ENCODE measurements at regions not wholly inside any gene's neighbourhood (a gene's known extent, or its start where the extent isn't known, plus 50 kb on each side); places are given as distances from the start of the nearest gene placed in this dataset.

DNA sequence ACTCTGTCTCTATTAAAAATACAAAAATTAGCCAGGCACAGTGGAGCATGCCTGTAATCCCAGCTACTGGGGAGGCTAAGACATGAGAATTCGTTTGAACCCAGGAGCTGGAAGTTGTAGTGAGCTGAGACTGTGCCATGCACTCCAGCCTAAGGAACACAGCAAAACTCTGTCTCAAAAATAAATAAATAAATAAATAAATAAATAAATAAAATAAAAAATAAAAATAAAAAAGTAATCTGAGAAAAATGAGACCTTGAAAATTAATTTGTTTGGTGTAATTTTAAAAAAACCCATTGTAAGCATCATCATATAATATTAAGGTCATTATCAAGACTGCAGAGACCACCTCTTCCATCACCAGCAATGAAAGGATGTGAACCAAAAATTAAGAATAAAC is 997.1 kb downstream of the CDH18 start:
- TF ChIP-seq USF2 (IDR thresholded peaks at IDR 0.05; ENCODE audit: low read depth, low read length) (no peak), MAFK (IDR thresholded peaks at IDR 0.05; ENCODE audit: low read depth, low read length) (no peak), CEBPB (IDR thresholded peaks at IDR 0.05; ENCODE audit: low read depth, low read length) (no peak), POLR2A (IDR thresholded peaks at IDR 0.05; ENCODE audit: low read depth, low read length) (no peak)
- TF ChIP-seq, protein P1, sequence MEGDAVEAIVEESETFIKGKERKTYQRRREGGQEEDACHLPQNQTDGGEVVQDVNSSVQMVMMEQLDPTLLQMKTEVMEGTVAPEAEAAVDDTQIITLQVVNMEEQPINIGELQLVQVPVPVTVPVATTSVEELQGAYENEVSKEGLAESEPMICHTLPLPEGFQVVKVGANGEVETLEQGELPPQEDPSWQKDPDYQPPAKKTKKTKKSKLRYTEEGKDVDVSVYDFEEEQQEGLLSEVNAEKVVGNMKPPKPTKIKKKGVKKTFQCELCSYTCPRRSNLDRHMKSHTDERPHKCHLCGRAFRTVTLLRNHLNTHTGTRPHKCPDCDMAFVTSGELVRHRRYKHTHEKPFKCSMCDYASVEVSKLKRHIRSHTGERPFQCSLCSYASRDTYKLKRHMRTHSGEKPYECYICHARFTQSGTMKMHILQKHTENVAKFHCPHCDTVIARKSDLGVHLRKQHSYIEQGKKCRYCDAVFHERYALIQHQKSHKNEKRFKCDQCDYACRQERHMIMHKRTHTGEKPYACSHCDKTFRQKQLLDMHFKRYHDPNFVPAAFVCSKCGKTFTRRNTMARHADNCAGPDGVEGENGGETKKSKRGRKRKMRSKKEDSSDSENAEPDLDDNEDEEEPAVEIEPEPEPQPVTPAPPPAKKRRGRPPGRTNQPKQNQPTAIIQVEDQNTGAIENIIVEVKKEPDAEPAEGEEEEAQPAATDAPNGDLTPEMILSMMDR (conservative IDR thresholded peaks at IDR 0.05; ENCODE audit: low read depth, low read length) = no peak

All from IMR-90 (cell line).